Tibial nerve (tissue), 4 donors: ENCODE measurements at regions not wholly inside any gene's neighbourhood (a gene's known extent, or its start where the extent isn't known, plus 50 kb on each side); places are given as distances from the start of the nearest gene placed in this dataset.

Experiments used
- DNase-seq, 2 donors: peaks; one replicate each; pipeline ENCODE4 v3.0.0-alpha.2; 2019; ENCODE audit warnings: low spot score in 2 of 2
- H3K27ac ChIP-seq, 4 donors: fragments of 200-600 bp; sonication (generic) in 3 of 4; one replicate each; pipeline ENCODE4 v1.5.1; 2017 to 2019; ENCODE audit warnings: mild to moderate bottlenecking in 1 of 4
- H3K27me3 ChIP-seq, 2 donors: fragments of 200-600 bp; sonication (generic) in 1 of 2; one replicate each; pipeline versions ENCODE4 v1.5.1 to v1.6.0; 2017 to 2019
- H3K36me3 ChIP-seq, 3 donors: fragments of 200-600 bp; sonication (generic); one replicate each; pipeline ENCODE4 v1.5.1; 2018 to 2019
- H3K4me1 ChIP-seq, 4 donors: fragments of 200-600 bp; sonication (generic) in 3 of 4; one replicate each; pipeline ENCODE4 v1.5.1; 2017 to 2019
- H3K4me3 ChIP-seq, 4 donors: fragments of 200-600 bp; sonication (generic) in 3 of 4; one replicate each; pipeline ENCODE4 v1.5.1; 2017 to 2019; ENCODE audit warnings: mild to moderate bottlenecking in 1 of 4, moderate library complexity in 1 of 4
- H3K9me3 ChIP-seq, 4 donors: fragments of 200-600 bp; sonication (generic) in 3 of 4; one replicate each; pipeline ENCODE4 v1.5.1; 2017 to 2019
- EP300 ChIP-seq, 2 donors: sonication (generic); formaldehyde crosslinking; IDR thresholded peaks; one replicate each; pipeline ENCODE4 v1.6.1; 2017; ENCODE audit warnings: antibody characterized with exemption in 2 of 2, mild to moderate bottlenecking in 1 of 2
- POLR2A ChIP-seq, 2 donors: fragments of 450-650 bp; IDR thresholded peaks; one replicate each; pipeline ENCODE4 v1.6.1; 2017; ENCODE audit warnings: antibody characterized with exemption in 2 of 2, mild to moderate bottlenecking in 2 of 2, moderate library complexity in 2 of 2
- WGBS, 2 donors: methylation state at CpG; one replicate each; pipeline ENCODE4 v1.1.5; 2018; 5-methylcytosine and 5-hydroxymethylcytosine counted together
- TF ChIP-seq, protein P1 (sequence below), 5 experiments: fragments of 200-600 bp in 3 of 5; fragments of 450-650 bp in 2 of 5; sonication (generic) in 3 of 5; IDR thresholded peaks; one replicate each; pipeline ENCODE4 v1.5.1; 2016 to 2019; ENCODE audit warnings: antibody characterized with exemption in 5 of 5, mild to moderate bottlenecking in 3 of 5, moderate library complexity in 2 of 5

DNA sequence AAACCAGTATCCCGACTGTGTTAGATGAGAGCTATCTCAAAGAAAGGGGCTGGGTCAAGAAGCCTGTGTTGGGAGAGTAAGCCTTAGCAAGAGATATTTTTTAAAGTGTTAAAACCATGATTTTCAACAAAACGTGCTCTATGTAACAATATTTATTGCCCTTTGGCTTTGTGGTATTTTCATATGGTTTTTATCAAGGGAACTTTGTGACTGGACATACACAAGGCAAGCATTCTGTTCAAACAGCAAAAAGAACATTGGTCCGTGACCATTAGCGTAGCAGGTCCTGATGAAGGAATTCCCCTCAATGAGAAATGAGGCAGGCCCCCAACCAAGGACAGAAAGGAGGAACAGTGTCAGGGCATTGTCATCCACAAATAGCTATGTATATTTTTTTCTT, 222.6 kb downstream of the MYLK4 start:
- H3K9me3 ChIP-seq, result peaks cover 0 to 12% (median 3%) of the 10 kb centered on the region in 4 donors
- TF ChIP-seq EP300 (IDR thresholded peaks at IDR 0.05) (no peak), POLR2A (IDR thresholded peaks at IDR 0.05) (no peak)
- TF ChIP-seq, protein P1, sequence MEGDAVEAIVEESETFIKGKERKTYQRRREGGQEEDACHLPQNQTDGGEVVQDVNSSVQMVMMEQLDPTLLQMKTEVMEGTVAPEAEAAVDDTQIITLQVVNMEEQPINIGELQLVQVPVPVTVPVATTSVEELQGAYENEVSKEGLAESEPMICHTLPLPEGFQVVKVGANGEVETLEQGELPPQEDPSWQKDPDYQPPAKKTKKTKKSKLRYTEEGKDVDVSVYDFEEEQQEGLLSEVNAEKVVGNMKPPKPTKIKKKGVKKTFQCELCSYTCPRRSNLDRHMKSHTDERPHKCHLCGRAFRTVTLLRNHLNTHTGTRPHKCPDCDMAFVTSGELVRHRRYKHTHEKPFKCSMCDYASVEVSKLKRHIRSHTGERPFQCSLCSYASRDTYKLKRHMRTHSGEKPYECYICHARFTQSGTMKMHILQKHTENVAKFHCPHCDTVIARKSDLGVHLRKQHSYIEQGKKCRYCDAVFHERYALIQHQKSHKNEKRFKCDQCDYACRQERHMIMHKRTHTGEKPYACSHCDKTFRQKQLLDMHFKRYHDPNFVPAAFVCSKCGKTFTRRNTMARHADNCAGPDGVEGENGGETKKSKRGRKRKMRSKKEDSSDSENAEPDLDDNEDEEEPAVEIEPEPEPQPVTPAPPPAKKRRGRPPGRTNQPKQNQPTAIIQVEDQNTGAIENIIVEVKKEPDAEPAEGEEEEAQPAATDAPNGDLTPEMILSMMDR (IDR thresholded peaks at IDR 0.05), result no peak
- no peak for DNase-seq
- H3K4me1 ChIP-seq, result no peaks in the 10 kb centered on the region
- no peaks in the 10 kb centered on the region for H3K27me3 ChIP-seq
- no peak overlapping the region for H3K27ac ChIP-seq
- WGBS, 2 donors, result 41 to 52% methylated on average over 4 of the region's 4 CpGs
- H3K4me3 ChIP-seq, result no peak overlapping the region
- H3K36me3 ChIP-seq, result no peaks in the 10 kb centered on the region

DNA sequence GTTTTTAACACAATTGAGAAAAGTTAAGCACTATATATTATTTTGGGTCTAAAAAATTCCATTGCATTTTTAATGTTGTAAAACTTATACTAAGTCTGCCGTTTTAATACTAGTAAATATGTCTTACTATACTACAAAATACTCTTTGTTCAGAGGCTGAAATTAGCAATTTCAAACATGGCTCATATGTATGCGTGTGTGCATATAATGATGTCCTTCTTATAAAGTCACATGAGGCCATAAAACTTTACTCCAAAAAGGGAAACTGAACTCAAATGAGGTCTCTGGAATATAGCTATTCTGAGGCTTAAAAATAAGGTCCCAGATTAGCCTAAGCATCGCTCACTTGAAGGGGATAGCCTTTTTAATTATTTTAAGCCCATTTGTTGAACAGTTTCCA, 224.0 kb downstream of the MYLK4 start:
- no peak for DNase-seq

DNA sequence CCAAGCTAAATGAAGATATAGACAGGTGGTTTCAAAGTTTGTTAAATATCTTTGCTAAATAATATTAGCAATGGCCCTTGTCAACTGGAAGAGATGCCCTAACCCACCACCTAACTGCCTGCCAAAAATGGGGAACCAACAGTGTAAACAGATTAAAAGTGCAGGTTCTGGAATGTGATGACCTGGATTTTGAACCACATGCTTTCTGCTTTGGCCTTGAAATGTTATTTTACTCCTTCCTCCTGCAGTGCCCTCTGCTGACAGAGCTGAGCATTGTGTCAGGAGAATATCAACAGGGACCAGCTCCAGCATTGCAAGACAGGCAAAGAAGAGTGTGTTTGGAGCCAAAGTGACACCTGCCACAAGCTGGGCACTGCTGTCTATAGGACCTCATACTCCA, 226.6 kb downstream of the MYLK4 start:
- Histone ChIP-seq H3K4me3 (no peak overlapping the region), H3K27me3 (no peaks in the 10 kb centered on the region), H3K36me3 (no peaks in the 10 kb centered on the region), H3K27ac (no peak overlapping the region), H3K9me3 (peaks cover 0 to 21% (median 8%) of the 10 kb centered on the region in 4 donors), H3K4me1 (no peaks in the 10 kb centered on the region)
- DNase-seq, result no peak
- no peak for TF ChIP-seq POLR2A (IDR thresholded peaks at IDR 0.05)
- TF ChIP-seq, protein P1 (IDR thresholded peaks at IDR 0.05), result no peak
- TF ChIP-seq EP300 (IDR thresholded peaks at IDR 0.05), result no peak

More for the DNA sequence above, 224.0 kb downstream of the MYLK4 start:
- Histone ChIP-seq H3K27me3 (no peaks in the 10 kb centered on the region), H3K36me3 (no peaks in the 10 kb centered on the region), H3K9me3 (peaks cover 0 to 6% (median 3%) of the 10 kb centered on the region in 4 donors), H3K4me3 (no peak overlapping the region), H3K27ac (no peak overlapping the region), H3K4me1 (no peaks in the 10 kb centered on the region)
- TF ChIP-seq, protein P1 (IDR thresholded peaks at IDR 0.05), result no peak
- TF ChIP-seq POLR2A (IDR thresholded peaks at IDR 0.05) (no peak), EP300 (IDR thresholded peaks at IDR 0.05) (no peak)
- WGBS, 2 donors, result 50 to 51% methylated on average over 3 of the region's 3 CpGs

DNA sequence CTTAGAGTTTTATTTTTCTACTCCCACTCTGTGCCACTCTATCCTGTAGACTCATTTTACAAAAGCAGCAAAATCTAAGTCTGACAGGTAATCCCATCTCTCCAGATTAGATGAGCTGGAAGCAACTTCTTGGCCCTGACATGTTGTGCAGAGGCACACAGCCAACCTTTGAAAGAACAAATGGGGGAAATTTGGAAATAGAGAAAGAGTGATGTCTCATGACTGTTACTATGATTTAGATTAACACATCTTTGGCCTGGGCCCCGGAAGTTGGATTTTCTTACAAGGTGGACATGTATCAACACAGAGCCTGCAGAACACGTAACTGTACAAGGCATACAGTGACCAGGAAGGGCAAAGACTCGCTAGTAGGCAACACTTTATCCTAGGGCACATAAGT, 227.7 kb downstream of the MYLK4 start:
- 88 to 94% methylated on average over 3 of the region's 3 CpGs for WGBS, 2 donors
- no peak for DNase-seq
- Histone ChIP-seq H3K9me3 (peaks cover 0 to 29% (median 8%) of the 10 kb centered on the region in 4 donors), H3K27me3 (no peaks in the 10 kb centered on the region), H3K36me3 (no peaks in the 10 kb centered on the region), H3K4me1 (no peaks in the 10 kb centered on the region), H3K4me3 (no peak overlapping the region), H3K27ac (no peak overlapping the region)
- TF ChIP-seq EP300 (IDR thresholded peaks at IDR 0.05), result no peak
- TF ChIP-seq POLR2A (IDR thresholded peaks at IDR 0.05), result no peak
- TF ChIP-seq, protein P1 (IDR thresholded peaks at IDR 0.05), result no peak

DNA sequence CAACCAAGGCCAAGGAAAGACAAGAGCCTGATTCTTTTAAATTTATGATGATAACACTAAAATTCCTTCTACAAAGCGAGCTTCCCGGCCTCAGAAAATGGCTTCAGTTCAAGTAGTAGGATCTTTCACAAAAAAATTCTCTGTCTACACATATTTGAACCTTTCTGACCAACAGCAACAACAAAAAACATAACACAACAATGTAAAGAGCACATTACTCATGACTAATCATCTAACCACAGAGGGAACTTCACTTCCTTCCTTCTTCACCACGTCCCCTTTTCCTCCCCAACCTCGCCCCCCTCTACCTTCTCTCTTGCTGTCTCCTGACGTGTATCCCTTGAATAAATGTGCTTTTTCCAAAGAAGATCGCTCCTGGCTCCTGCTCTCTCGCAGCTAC, 228.2 kb downstream of the MYLK4 start:
- 27 to 36% methylated on average over 7 of the region's 7 CpGs for whole genome bisulfite sequencing, 2 donors
- Histone ChIP-seq H3K4me3 (no peak overlapping the region), H3K9me3 (peaks cover 0 to 29% (median 8%) of the 10 kb centered on the region in 4 donors), H3K4me1 (no peaks in the 10 kb centered on the region), H3K36me3 (no peaks in the 10 kb centered on the region), H3K27me3 (no peaks in the 10 kb centered on the region), H3K27ac (no peak overlapping the region)
- no peak for DNase-seq
- TF ChIP-seq EP300 (IDR thresholded peaks at IDR 0.05) (no peak), POLR2A (IDR thresholded peaks at IDR 0.05) (no peak)
- TF ChIP-seq, protein P1 (IDR thresholded peaks at IDR 0.05), result no peak
